DOHH2 (cell line): ENCODE measurements at regions not wholly inside any gene's neighbourhood (a gene's known extent, or its start where the extent isn't known, plus 50 kb on each side); places are given as distances from the start of the nearest gene placed in this dataset.

ENCODE experiments used
- H3F3A ChIP-seq: fragments of 200-600 bp; sonication (generic), shearing (Covaris generic); 2 replicates; pipeline ENCODE4 v1.6.0; 2016; ENCODE audit warnings: antibody characterized with exemption, mild to moderate bottlenecking; ENCODE audit not compliant: control insufficient read depth, insufficient read depth
- H3K27ac ChIP-seq: fragments of 200-600 bp; sonication (generic); 2 replicates; pipeline ENCODE4 v1.5.1; 2014; ENCODE audit warnings: low read depth, mild to moderate bottlenecking, low read length, moderate library complexity
- H3K27me3 ChIP-seq: fragments of 200-600 bp; sonication (generic); 2 replicates; pipeline ENCODE4 v1.6.1; 2014; ENCODE audit warnings: mild to moderate bottlenecking, low read length, mixed read lengths; ENCODE audit not compliant: control insufficient read depth
- H3K36me3 ChIP-seq: fragments of 200-600 bp; sonication (generic); 2 replicates; pipeline ENCODE4 v1.6.1; 2014; ENCODE audit warnings: mild to moderate bottlenecking, low read length, moderate library complexity, mixed read lengths; ENCODE audit not compliant: control insufficient read depth
- H3K4me1 ChIP-seq: fragments of 200-600 bp; sonication (generic); 2 replicates; pipeline ENCODE4 v1.6.1; 2014; ENCODE audit warnings: mild to moderate bottlenecking, low read length, mixed read lengths; ENCODE audit not compliant: control insufficient read depth
- H3K4me2 ChIP-seq: fragments of 200-600 bp; sonication (generic); 2 replicates; pipeline ENCODE4 v1.6.0; 2014; ENCODE audit warnings: mild to moderate bottlenecking, low read length, moderate library complexity
- H3K4me3 ChIP-seq: fragments of 200-600 bp; sonication (generic); 2 replicates; pipeline ENCODE4 v1.5.1; 2014; ENCODE audit warnings: mild to moderate bottlenecking, low read length, mixed read lengths
- H3K79me2 ChIP-seq: fragments of 200-600 bp; sonication (generic); 2 replicates; pipeline ENCODE4 v1.6.1; 2014; ENCODE audit warnings: mild to moderate bottlenecking, low read length, mixed read lengths; ENCODE audit not compliant: control insufficient read depth
- H3K9me2 ChIP-seq: fragments of 200-600 bp; sonication (generic); replicated peaks from 2 replicates; pipeline ENCODE4 v1.6.1; 2014; ENCODE audit warnings: mild to moderate bottlenecking, low read length, mixed read lengths; ENCODE audit not compliant: control insufficient read depth
- H3K9me3 ChIP-seq: fragments of 200-600 bp; sonication (generic); 2 replicates; pipeline ENCODE4 v1.6.1; 2014; ENCODE audit warnings: antibody characterized with exemption, low read length, mixed read lengths; ENCODE audit not compliant: control insufficient read depth, insufficient read depth
- H4K20me1 ChIP-seq: fragments of 200-600 bp; sonication (generic); 2 replicates; pipeline ENCODE4 v1.6.0; 2014; ENCODE audit warnings: low read depth, mild to moderate bottlenecking, antibody characterized with exemption, low read length, moderate library complexity; ENCODE audit not compliant: control insufficient read depth, insufficient read depth
- EZH2phosphoT487 ChIP-seq: fragments of 200-600 bp; sonication (generic); IDR thresholded peaks from 2 replicates; pipeline ENCODE4 v1.6.1; 2017; ENCODE audit warnings: borderline replicate concordance, mild to moderate bottlenecking, antibody characterized with exemption, low read length, moderate library complexity, mixed read lengths
- TF ChIP-seq, protein P1 (sequence below): fragments of 200-600 bp; sonication (generic); IDR thresholded peaks from one replicate; pipeline ENCODE4 v1.5.1; 2014; ENCODE audit warnings: antibody characterized with exemption, mild to moderate bottlenecking, low read depth, low read length; ENCODE audit not compliant: poor library complexity, severe bottlenecking

DNA sequence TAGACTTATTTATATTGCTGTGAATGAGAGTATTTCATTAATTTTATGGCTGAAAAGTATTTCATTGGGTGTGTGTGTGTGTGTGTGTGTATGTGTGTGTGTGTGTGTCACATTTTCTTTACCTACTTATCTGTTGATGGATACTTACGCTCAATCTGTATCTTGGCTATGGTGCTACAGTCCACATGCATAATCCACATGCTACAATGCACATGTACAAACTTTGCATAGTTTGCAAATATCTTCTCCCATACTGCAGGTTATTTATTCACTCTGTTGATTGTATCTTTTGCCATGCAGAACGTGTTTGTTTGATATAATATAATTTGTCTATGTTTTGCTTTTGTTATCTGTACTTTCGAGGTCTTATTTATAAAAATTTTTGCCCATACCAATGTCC, 167.8 kb downstream of the RAB28 start:
- no peak for TF ChIP-seq EZH2phosphoT487
- TF ChIP-seq, protein P1, sequence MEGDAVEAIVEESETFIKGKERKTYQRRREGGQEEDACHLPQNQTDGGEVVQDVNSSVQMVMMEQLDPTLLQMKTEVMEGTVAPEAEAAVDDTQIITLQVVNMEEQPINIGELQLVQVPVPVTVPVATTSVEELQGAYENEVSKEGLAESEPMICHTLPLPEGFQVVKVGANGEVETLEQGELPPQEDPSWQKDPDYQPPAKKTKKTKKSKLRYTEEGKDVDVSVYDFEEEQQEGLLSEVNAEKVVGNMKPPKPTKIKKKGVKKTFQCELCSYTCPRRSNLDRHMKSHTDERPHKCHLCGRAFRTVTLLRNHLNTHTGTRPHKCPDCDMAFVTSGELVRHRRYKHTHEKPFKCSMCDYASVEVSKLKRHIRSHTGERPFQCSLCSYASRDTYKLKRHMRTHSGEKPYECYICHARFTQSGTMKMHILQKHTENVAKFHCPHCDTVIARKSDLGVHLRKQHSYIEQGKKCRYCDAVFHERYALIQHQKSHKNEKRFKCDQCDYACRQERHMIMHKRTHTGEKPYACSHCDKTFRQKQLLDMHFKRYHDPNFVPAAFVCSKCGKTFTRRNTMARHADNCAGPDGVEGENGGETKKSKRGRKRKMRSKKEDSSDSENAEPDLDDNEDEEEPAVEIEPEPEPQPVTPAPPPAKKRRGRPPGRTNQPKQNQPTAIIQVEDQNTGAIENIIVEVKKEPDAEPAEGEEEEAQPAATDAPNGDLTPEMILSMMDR, result no peak

DNA sequence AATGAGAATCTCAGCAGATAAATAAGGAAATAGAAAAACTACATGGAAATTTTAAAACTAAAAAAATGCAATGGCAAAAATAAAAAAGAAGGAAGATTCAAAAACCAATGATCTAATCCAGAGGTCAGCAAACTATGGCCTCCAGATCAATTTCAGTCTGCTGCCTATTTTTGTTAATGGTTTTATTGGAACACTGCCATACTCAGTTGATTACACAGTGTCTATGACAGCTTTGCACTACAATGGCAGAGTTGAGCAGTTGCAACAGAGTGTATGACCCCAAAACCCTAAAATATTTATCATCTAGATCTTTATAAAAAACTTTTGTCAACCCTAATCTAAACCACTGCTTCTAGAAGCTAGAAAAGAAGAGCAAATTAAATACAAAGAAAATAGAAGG, 170.3 kb downstream of the RAB28 start:
- Histone ChIP-seq H3K4me3 (no peak overlapping the region), H4K20me1 (no peaks in the 10 kb centered on the region), H3K27ac (no peak overlapping the region), H3K36me3 (no peaks in the 10 kb centered on the region), H3K4me1 (no peaks in the 10 kb centered on the region), H3K4me2 (no peak overlapping the region), H3K27me3 (no peaks in the 10 kb centered on the region), H3F3A (no peaks in the 10 kb centered on the region), H3K9me2 (no peaks in the 10 kb centered on the region), H3K79me2 (no peaks in the 10 kb centered on the region), H3K9me3 (no peaks in the 10 kb centered on the region)
- TF ChIP-seq EZH2phosphoT487, result no peak
- TF ChIP-seq, protein P1, result no peak

More for the DNA sequence above, 167.8 kb downstream of the RAB28 start:
- Histone ChIP-seq H3K9me3 (no peaks in the 10 kb centered on the region), H3K4me2 (no peak overlapping the region), H3K27me3 (no peaks in the 10 kb centered on the region), H3K4me3 (no peak overlapping the region), H3K4me1 (no peaks in the 10 kb centered on the region), H3K9me2 (no peaks in the 10 kb centered on the region), H3K79me2 (no peaks in the 10 kb centered on the region), H3K27ac (no peak overlapping the region), H4K20me1 (no peaks in the 10 kb centered on the region), H3F3A (no peaks in the 10 kb centered on the region), H3K36me3 (no peaks in the 10 kb centered on the region)

DNA sequence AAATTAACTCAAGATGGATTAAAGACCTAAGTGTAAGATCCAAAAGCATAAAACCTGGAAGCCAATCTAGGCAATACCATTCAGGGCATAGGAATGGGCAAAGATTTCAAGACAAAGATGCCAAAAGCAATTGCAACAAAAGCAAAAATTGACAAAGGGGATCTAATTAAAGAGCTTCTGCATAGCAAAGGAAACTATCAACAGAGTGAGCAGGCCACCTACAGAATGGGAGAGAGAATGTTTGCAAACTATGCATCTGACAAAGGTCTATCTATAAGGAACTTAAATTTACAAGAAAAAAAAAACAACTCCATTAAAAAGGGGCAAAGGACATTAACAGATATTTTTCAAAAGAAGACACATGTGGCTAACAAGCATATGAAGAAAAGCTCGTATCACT, 171.9 kb downstream of the RAB28 start:
- Histone ChIP-seq H3K4me2 (no peak overlapping the region), H3K4me1 (no peaks in the 10 kb centered on the region), H3K9me3 (no peaks in the 10 kb centered on the region), H3F3A (no peaks in the 10 kb centered on the region), H3K27ac (no peak overlapping the region), H4K20me1 (no peaks in the 10 kb centered on the region), H3K36me3 (no peaks in the 10 kb centered on the region), H3K79me2 (no peaks in the 10 kb centered on the region), H3K9me2 (no peaks in the 10 kb centered on the region), H3K4me3 (no peak overlapping the region), H3K27me3 (no peaks in the 10 kb centered on the region)
- TF ChIP-seq, protein P1, result no peak
- TF ChIP-seq EZH2phosphoT487, result no peak

DNA sequence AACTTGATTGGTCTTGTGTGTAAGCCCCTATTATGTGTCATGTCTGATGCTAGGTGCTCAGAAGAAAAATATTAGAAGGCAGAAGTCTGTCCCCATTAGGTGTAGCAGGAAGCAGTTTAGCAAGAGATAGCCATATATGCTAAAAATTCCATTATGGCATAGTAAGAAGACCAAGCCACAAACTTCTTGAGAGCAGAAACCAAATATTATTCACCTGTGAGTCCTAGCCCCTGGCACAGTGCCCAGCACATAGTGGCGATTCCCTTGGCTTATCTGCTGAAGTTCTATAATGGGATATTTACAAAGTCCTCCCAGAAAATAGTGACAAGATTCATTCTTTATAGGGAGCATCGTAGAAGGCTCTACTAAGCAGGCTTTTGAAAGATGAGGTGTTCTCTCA, 174.4 kb downstream of the RAB28 start:
- H3K79me2 ChIP-seq, result no peaks in the 10 kb centered on the region
- TF ChIP-seq EZH2phosphoT487, result no peak
- TF ChIP-seq, protein P1, result no peak

More for the DNA sequence above, 174.4 kb downstream of the RAB28 start:
- H3F3A ChIP-seq, result no peaks in the 10 kb centered on the region
- H4K20me1 ChIP-seq, result no peaks in the 10 kb centered on the region
- no peaks in the 10 kb centered on the region for H3K36me3 ChIP-seq
- H3K4me2 ChIP-seq, result no peak overlapping the region
- no peaks in the 10 kb centered on the region for H3K9me3 ChIP-seq
- H3K9me2 ChIP-seq, result no peaks in the 10 kb centered on the region
- no peaks in the 10 kb centered on the region for H3K4me1 ChIP-seq
- no peak overlapping the region for H3K27ac ChIP-seq
- H3K27me3 ChIP-seq, result no peaks in the 10 kb centered on the region
- no peak overlapping the region for H3K4me3 ChIP-seq
